Liver (tissue), 8 donors: ENCODE measurements at regions not wholly inside any gene's neighbourhood (a gene's known extent, or its start where the extent isn't known, plus 50 kb on each side); places are given as distances from the start of the nearest gene placed in this dataset.

ENCODE experiments used
- DNase-seq: peaks from one replicate; pipeline ENCODE4 v3.0.0-alpha.2; 2017; ENCODE audit warnings: low spot score
- H3K27ac ChIP-seq, 2 donors: one replicate each; pipeline ENCODE4 v1.7.0; 2013; ENCODE audit warnings: inconsistent platforms in 2 of 2, low read length in 2 of 2, control low read depth in 1 of 2, low read depth in 1 of 2, mild to moderate bottlenecking in 1 of 2
- H3K27me3 ChIP-seq, 4 donors: one replicate each; pipeline versions ENCODE4 v1.6.1 to v1.7.0; 2013; ENCODE audit warnings: low read length in 3 of 4, inconsistent platforms in 1 of 4, mild to moderate bottlenecking in 1 of 4, moderate library complexity in 1 of 4; ENCODE audit not compliant: control insufficient read depth in 4 of 4, insufficient read depth in 4 of 4
- H3K36me3 ChIP-seq, 4 donors: one replicate each; pipeline versions ENCODE4 v1.6.1 to v1.7.0; 2013; ENCODE audit warnings: low read length in 3 of 4, mild to moderate bottlenecking in 3 of 4, low read depth in 1 of 4, moderate library complexity in 1 of 4; ENCODE audit not compliant: control insufficient read depth in 4 of 4, insufficient read depth in 3 of 4
- H3K4me1 ChIP-seq, 4 donors: one replicate each; pipeline versions ENCODE4 v1.6.1 to v1.7.0; 2013; ENCODE audit warnings: low read length in 3 of 4, mild to moderate bottlenecking in 3 of 4, moderate library complexity in 1 of 4; ENCODE audit not compliant: control insufficient read depth in 4 of 4, insufficient read depth in 4 of 4
- H3K4me3 ChIP-seq, 3 donors: one replicate each; pipeline versions ENCODE4 v1.6.1 to v1.7.0; 2013; ENCODE audit warnings: low read length in 3 of 3, control low read depth in 1 of 3, low read depth in 1 of 3, mild to moderate bottlenecking in 1 of 3
- H3K9ac ChIP-seq, 2 donors: one replicate each; pipeline ENCODE4 v1.7.0; 2013; ENCODE audit warnings: low read length in 2 of 2, mild to moderate bottlenecking in 2 of 2, moderate library complexity in 2 of 2, control low read depth in 1 of 2, low read depth in 1 of 2
- H3K9me3 ChIP-seq, 4 donors: one replicate each; pipeline versions ENCODE4 v1.6.1 to v1.7.0; 2013; ENCODE audit warnings: low read length in 3 of 4; ENCODE audit not compliant: control insufficient read depth in 4 of 4
- EGR1 ChIP-seq, 2 donors: IDR thresholded peaks; 2 replicates each; pipeline ENCODE4 v1.6.1; 2016 to 2018; ENCODE audit warnings: antibody characterized with exemption in 2 of 2, low read depth in 2 of 2
- FOXA1 ChIP-seq: IDR thresholded peaks from 2 replicates; pipeline ENCODE4 v1.6.1; 2016; ENCODE audit warnings: antibody characterized with exemption
- FOXA2 ChIP-seq: IDR thresholded peaks from 2 replicates; pipeline ENCODE4 v1.6.1; 2016; ENCODE audit warnings: antibody characterized with exemption
- HNF4A ChIP-seq, 2 donors: conservative IDR thresholded peaks; 2 replicates each; pipeline ENCODE4 v1.6.1; 2016; ENCODE audit warnings: antibody characterized with exemption in 2 of 2, mild to moderate bottlenecking in 2 of 2
- HNF4G ChIP-seq: IDR thresholded peaks from 2 replicates; pipeline ENCODE4 v1.6.1; 2016; ENCODE audit warnings: antibody characterized with exemption
- JUND ChIP-seq, 2 donors: IDR thresholded peaks; 2 replicates each; pipeline ENCODE4 v1.6.1; 2016; ENCODE audit warnings: antibody characterized with exemption in 2 of 2
- NR2F2 ChIP-seq: IDR thresholded peaks from 2 replicates; pipeline ENCODE4 v1.6.1; 2016; ENCODE audit warnings: antibody characterized with exemption
- RAD21 ChIP-seq, 2 donors: IDR thresholded peaks; 2 replicates each; pipeline ENCODE4 v1.6.1; 2016; ENCODE audit warnings: antibody characterized with exemption in 2 of 2, mild to moderate bottlenecking in 2 of 2
- RXRA ChIP-seq, 2 donors: IDR thresholded peaks; 2 replicates each; pipeline ENCODE4 v1.6.1; 2017 to 2018; ENCODE audit warnings: antibody characterized with exemption in 2 of 2, mild to moderate bottlenecking in 1 of 2
- SP1 ChIP-seq: IDR thresholded peaks from 2 replicates; pipeline ENCODE4 v1.6.1; 2018; ENCODE audit warnings: antibody characterized with exemption, mild to moderate bottlenecking
- TAF1 ChIP-seq: conservative IDR thresholded peaks from 2 replicates; pipeline ENCODE4 v1.6.1; 2016; ENCODE audit warnings: antibody characterized with exemption, mild to moderate bottlenecking
- YY1 ChIP-seq: IDR thresholded peaks from 2 replicates; pipeline ENCODE4 v1.6.1; 2016; ENCODE audit warnings: antibody characterized with exemption, mild to moderate bottlenecking
- WGBS: extraction: QIAGEN DNeasy Blood & Tissue Kit; methylation state at CpG from one replicate; pipeline ENCODE4 v1.1.7; 2013; 5-methylcytosine and 5-hydroxymethylcytosine counted together
- TF ChIP-seq, protein P1 (sequence below): IDR thresholded peaks from 2 replicates; pipeline ENCODE4 v1.6.1; 2016; ENCODE audit warnings: antibody characterized with exemption
- TF ChIP-seq, protein P2 (sequence below): IDR thresholded peaks from 2 replicates; pipeline ENCODE4 v1.6.1; 2016; ENCODE audit warnings: antibody characterized with exemption
- TF ChIP-seq, protein P3 (sequence below): IDR thresholded peaks from 2 replicates; pipeline ENCODE4 v1.6.1; 2016; ENCODE audit warnings: antibody characterized with exemption, mild to moderate bottlenecking
- TF ChIP-seq, protein P4 (sequence below): IDR thresholded peaks from 2 replicates; pipeline ENCODE4 v1.6.1; 2016; ENCODE audit warnings: antibody characterized with exemption
- TF ChIP-seq, protein P5 (sequence below): fragments of 150-350 bp; IDR thresholded peaks from 2 replicates; pipeline ENCODE4 v1.5.1; 2017; ENCODE audit warnings: improper control_type of control experiment, low read depth, low read length; ENCODE audit not compliant: missing input control
- donor health status: healthy.
- donor health status: healthy.
- donor health status: healthy.
- donor health status: healthy.
- donor health status: healthy.

DNA sequence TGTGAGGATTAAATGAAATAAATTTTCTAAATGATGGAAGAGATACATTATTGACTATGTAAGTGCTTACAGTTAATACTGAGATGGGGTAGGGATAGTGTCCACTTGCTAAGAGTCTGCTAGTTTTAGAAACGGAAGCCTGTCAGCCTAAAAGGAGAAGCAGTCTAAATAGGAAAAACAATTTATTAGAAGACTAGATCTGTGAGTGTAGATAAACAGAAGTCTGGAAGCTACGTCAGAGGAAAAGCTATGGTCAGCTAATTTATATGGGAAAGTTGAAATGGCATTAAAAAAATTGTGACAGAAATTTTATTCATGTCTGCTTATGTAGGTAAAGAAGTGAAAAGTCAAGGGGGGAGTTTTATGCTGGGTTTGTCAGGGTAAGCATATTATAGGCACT is 1338.4 kb upstream of the CHAC2 start:
- no peaks in the 10 kb centered on the region for H3K27me3 ChIP-seq
- H3K36me3 ChIP-seq = no peaks in the 10 kb centered on the region
- H3K27ac ChIP-seq = no peak overlapping the region
- no peak overlapping the region for H3K4me3 ChIP-seq
- no peak for DNase-seq
- H3K4me1 ChIP-seq = peaks cover 0 to 11% (median 7%) of the 10 kb centered on the region in 4 donors
- TF ChIP-seq, protein P1, sequence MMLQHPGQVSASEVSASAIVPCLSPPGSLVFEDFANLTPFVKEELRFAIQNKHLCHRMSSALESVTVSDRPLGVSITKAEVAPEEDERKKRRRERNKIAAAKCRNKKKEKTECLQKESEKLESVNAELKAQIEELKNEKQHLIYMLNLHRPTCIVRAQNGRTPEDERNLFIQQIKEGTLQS = no peak
- no peak for TF ChIP-seq EGR1 (IDR thresholded peaks at IDR 0.05; ENCODE audit: low read depth in 2 of 2)
- TF ChIP-seq, protein P2, sequence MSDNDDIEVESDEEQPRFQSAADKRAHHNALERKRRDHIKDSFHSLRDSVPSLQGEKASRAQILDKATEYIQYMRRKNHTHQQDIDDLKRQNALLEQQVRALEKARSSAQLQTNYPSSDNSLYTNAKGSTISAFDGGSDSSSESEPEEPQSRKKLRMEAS = no peak
- TF ChIP-seq JUND (IDR thresholded peaks at IDR 0.05) = no peak
- 56% methylated on average over 2 of the region's 2 CpGs for WGBS
- H3K9me3 ChIP-seq = no peaks in the 10 kb centered on the region
- no peak overlapping the region for H3K9ac ChIP-seq

DNA sequence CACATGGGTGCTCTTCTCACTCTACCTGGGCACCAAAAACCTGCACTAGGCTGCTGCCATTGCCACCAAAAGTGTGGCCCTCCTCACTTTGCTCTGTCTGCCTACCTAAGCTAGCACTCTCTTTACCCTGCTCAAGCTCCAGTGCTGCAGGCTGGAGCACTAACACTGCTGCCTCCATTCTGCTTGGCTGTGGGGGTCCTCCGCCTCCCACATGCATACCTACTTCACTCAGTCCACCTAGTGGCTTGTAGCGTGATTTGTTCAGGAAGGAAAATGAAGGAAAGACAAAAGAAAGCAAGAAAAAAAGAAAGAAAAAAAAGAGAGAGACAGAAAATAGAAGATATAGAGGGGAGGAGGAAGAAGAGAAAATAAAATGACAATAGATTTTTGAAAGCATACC is 1339.4 kb upstream of the CHAC2 start:
- Histone ChIP-seq H3K9me3 (no peaks in the 10 kb centered on the region), H3K9ac (no peak overlapping the region), H3K27ac (no peak overlapping the region), H3K4me1 (peaks cover 0 to 18% (median 9%) of the 10 kb centered on the region in 4 donors), H3K36me3 (no peaks in the 10 kb centered on the region), H3K4me3 (no peak overlapping the region), H3K27me3 (no peaks in the 10 kb centered on the region)
- DNase-seq = no peak
- TF ChIP-seq YY1 (no peak), JUND (IDR thresholded peaks at IDR 0.05) (no peak), HNF4G (no peak), HNF4A (conservative IDR thresholded peaks at IDR 0.05) (no peak), FOXA1 (no peak), FOXA2 (no peak), TAF1 (no peak), SP1 (no peak), NR2F2 (no peak), RXRA (IDR thresholded peaks at IDR 0.05) (no peak), RAD21 (IDR thresholded peaks at IDR 0.05) (no peak), EGR1 (IDR thresholded peaks at IDR 0.05; ENCODE audit: low read depth in 2 of 2) (no peak)
- TF ChIP-seq, protein P1 = no peak
- TF ChIP-seq, protein P3, sequence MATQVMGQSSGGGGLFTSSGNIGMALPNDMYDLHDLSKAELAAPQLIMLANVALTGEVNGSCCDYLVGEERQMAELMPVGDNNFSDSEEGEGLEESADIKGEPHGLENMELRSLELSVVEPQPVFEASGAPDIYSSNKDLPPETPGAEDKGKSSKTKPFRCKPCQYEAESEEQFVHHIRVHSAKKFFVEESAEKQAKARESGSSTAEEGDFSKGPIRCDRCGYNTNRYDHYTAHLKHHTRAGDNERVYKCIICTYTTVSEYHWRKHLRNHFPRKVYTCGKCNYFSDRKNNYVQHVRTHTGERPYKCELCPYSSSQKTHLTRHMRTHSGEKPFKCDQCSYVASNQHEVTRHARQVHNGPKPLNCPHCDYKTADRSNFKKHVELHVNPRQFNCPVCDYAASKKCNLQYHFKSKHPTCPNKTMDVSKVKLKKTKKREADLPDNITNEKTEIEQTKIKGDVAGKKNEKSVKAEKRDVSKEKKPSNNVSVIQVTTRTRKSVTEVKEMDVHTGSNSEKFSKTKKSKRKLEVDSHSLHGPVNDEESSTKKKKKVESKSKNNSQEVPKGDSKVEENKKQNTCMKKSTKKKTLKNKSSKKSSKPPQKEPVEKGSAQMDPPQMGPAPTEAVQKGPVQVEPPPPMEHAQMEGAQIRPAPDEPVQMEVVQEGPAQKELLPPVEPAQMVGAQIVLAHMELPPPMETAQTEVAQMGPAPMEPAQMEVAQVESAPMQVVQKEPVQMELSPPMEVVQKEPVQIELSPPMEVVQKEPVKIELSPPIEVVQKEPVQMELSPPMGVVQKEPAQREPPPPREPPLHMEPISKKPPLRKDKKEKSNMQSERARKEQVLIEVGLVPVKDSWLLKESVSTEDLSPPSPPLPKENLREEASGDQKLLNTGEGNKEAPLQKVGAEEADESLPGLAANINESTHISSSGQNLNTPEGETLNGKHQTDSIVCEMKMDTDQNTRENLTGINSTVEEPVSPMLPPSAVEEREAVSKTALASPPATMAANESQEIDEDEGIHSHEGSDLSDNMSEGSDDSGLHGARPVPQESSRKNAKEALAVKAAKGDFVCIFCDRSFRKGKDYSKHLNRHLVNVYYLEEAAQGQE = no peak
- TF ChIP-seq, protein P4, sequence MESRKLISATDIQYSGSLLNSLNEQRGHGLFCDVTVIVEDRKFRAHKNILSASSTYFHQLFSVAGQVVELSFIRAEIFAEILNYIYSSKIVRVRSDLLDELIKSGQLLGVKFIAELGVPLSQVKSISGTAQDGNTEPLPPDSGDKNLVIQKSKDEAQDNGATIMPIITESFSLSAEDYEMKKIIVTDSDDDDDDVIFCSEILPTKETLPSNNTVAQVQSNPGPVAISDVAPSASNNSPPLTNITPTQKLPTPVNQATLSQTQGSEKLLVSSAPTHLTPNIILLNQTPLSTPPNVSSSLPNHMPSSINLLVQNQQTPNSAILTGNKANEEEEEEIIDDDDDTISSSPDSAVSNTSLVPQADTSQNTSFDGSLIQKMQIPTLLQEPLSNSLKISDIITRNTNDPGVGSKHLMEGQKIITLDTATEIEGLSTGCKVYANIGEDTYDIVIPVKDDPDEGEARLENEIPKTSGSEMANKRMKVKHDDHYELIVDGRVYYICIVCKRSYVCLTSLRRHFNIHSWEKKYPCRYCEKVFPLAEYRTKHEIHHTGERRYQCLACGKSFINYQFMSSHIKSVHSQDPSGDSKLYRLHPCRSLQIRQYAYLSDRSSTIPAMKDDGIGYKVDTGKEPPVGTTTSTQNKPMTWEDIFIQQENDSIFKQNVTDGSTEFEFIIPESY = no peak
- TF ChIP-seq, protein P5, sequence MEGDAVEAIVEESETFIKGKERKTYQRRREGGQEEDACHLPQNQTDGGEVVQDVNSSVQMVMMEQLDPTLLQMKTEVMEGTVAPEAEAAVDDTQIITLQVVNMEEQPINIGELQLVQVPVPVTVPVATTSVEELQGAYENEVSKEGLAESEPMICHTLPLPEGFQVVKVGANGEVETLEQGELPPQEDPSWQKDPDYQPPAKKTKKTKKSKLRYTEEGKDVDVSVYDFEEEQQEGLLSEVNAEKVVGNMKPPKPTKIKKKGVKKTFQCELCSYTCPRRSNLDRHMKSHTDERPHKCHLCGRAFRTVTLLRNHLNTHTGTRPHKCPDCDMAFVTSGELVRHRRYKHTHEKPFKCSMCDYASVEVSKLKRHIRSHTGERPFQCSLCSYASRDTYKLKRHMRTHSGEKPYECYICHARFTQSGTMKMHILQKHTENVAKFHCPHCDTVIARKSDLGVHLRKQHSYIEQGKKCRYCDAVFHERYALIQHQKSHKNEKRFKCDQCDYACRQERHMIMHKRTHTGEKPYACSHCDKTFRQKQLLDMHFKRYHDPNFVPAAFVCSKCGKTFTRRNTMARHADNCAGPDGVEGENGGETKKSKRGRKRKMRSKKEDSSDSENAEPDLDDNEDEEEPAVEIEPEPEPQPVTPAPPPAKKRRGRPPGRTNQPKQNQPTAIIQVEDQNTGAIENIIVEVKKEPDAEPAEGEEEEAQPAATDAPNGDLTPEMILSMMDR = no peak
- WGBS = 93% methylated on average over 2 of the region's 2 CpGs
